Activated CD8-positive, alpha-beta memory T cell treated with anti-CD3 and anti-CD28 coated beads, Interleukin-2, amount 50 U/mL, for 48 hours (primary cell): ENCODE measurements at regions not wholly inside any gene's neighbourhood (a gene's known extent, or its start where the extent isn't known, plus 50 kb on each side); places are given as distances from the start of the nearest gene placed in this dataset.

Experiments used
- DNase-seq: peaks from one replicate; pipeline ENCODE4 v3.0.0-alpha.2; 2020

GRCh38 chr1:239262538-239262937, 123.8 kb upstream of the CHRM3 start:
- DNase-seq = no peak

GRCh38 chr1:239261521-239261920, 124.8 kb upstream of the CHRM3 start:
- DNase-seq = no peak

- DNase-seq = no peak
Measured at GRCh38 chr1:239260842-239261241, 125.5 kb upstream of the CHRM3 start.

- no peak for DNase-seq
Measured at GRCh38 chr1:239255628-239256160, 130.7 kb upstream of the CHRM3 start.

- no peak for DNase-seq
Measured at GRCh38 chr1:239254999-239255398, 131.4 kb upstream of the CHRM3 start.

- no peak for DNase-seq
Measured at GRCh38 chr1:239253032-239253431, 133.3 kb upstream of the CHRM3 start.

- no peak for DNase-seq
Measured at GRCh38 chr1:239250353-239251035, 135.9 kb upstream of the CHRM3 start.

GRCh38 chr1:239247285-239247684, 139.1 kb upstream of the CHRM3 start:
- no peak for DNase-seq

GRCh38 chr1:239244084-239244483, 142.3 kb upstream of the CHRM3 start:
- DNase-seq = no peak

GRCh38 chr1:239243006-239243405, 143.4 kb upstream of the CHRM3 start:
- DNase-seq = no peak

- DNase-seq = no peak
Measured at GRCh38 chr1:239242404-239242803, 144.0 kb upstream of the CHRM3 start.

- no peak for DNase-seq
Measured at GRCh38 chr1:239240736-239241135, 145.6 kb upstream of the CHRM3 start.

- DNase-seq = no peak
Measured at GRCh38 chr1:239239529-239239928, 146.8 kb upstream of the CHRM3 start.

- DNase-seq = no peak
Measured at GRCh38 chr1:239237912-239238311, 148.5 kb upstream of the CHRM3 start.

GRCh38 chr1:239233626-239234025, 152.7 kb upstream of the CHRM3 start:
- no peak for DNase-seq

- no peak for DNase-seq
Measured at GRCh38 chr1:239232921-239233320, 153.4 kb upstream of the CHRM3 start.

GRCh38 chr1:239228451-239228850, 157.9 kb upstream of the CHRM3 start:
- DNase-seq = no peak

- no peak for DNase-seq
Measured at GRCh38 chr1:239225396-239225795, 161.0 kb upstream of the CHRM3 start.

- no peak for DNase-seq
Measured at GRCh38 chr1:239224100-239224499, 162.3 kb upstream of the CHRM3 start.

- DNase-seq = no peak
Measured at GRCh38 chr1:239222999-239223398, 163.4 kb upstream of the CHRM3 start.

- DNase-seq = no peak
Measured at GRCh38 chr1:239221656-239222055, 164.7 kb upstream of the CHRM3 start.

GRCh38 chr1:239219679-239220078, 166.7 kb upstream of the CHRM3 start:
- DNase-seq = no peak

GRCh38 chr1:239218301-239218700, 168.1 kb upstream of the CHRM3 start:
- DNase-seq = no peak

- DNase-seq = no peak
Measured at GRCh38 chr1:239212811-239213220, 173.6 kb upstream of the CHRM3 start.

- DNase-seq = no peak
Measured at GRCh38 chr1:239209591-239209990, 176.8 kb upstream of the CHRM3 start.
